ENCODE measurements at regions not wholly inside any gene's neighbourhood (a gene's known extent, or its start where the extent isn't known, plus 50 kb on each side); places are given as distances from the start of the nearest gene placed in this dataset.
"Not testable (repeated sequence)": the region's sequence is repeated elsewhere in the genome, so short reads cannot be mapped to it uniquely, and the experiment has no call there.

DNA sequence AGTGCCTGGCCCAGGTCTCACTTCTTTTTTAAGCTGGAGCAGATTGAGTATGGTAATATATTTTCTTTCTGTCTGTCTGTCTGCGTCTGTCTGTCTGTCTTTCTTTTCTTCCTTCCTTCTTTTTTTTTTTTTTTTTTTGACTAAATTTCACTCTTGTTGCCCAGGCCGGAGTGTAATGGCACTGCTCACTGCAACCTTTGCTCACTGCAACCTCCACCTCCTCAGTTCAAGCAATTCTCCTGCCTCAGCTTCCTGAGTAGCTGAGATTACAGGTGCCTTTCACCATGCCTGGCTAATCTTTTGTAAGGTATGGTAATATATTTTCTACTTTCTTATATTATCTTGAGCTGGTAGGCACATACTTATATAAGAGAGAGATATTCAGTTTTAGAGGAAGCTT is 196.3 kb upstream of the MARCKS start:
- no peak for DNase-seq

DNA sequence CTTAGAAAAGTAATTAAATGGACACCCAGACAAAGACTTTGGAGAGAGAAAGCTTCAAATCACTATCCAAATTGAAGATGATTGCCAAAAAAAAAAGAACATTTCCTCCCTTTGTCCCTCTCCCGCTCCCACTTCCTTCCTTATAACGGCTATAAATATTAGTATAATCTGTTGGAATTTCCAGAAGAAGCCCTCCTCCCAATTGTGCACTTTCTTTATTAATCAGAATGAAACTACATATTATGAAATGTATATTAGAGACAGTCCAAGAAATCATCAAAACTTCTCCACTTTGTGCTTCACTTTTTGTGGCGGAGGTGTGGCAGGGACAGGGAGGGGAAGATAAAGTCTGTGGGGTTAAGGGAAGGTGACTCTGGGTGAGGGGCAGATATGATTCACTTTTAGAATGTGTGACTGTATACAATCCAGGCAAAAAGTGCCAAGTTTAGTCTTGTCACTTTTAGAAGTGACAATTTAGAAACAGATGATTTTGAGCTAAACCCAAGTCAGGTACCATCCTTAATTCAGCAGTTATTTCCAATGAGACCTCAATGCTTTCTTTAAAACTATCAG is 195.0 kb upstream of the MARCKS start:
- DNase-seq = no peak

DNA sequence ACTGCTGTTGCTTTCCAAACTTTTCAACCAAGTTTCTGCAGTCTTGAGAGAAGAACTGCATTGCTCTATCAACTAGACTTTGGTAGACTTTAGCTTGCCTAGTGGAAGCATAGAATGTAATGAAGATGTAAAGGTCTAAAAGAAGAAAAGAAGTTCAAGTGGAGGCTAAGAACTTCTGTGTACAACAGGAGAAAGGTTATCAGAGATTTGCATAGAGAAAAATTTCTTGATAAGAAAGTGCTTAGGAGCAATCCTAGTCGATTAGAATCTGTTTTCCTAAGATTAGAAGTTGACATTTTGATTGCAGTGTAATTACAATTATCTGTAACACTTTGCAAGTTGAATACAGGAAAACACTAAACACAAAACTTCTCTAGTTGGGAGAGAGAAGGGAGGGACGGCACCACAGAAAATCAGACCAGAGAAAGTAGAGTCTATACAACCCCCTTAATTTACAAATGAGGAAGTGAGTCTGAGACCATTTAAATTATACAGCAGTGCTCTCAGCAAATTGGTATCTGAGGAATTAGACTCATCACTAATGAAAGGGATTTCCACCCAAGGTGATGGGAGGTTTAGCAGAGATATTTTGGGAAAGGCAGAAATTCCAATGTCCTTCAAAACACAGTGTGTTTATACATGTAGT is 194.3 kb upstream of the MARCKS start:
- no peak for DNase-seq

DNA sequence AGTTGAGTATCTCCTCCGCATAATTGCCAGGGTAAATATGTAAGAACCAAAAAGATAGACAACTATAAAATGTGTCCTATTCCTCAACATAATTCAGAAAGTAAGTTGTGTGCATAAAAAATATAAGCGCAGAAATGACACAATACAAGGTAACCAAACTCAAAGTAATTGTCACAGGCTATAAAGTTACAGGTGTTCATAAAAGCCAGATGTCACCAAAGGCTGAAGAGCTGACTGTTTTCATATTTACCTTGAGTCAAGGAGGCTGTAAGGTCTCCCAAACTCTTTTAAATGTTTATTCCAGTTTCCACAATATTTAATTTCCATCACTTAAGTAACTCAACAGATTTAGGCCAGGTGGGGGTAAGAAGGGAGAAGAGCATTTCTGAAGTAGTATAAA is 192.2 kb upstream of the MARCKS start:
- no peak for DNase-seq

DNA sequence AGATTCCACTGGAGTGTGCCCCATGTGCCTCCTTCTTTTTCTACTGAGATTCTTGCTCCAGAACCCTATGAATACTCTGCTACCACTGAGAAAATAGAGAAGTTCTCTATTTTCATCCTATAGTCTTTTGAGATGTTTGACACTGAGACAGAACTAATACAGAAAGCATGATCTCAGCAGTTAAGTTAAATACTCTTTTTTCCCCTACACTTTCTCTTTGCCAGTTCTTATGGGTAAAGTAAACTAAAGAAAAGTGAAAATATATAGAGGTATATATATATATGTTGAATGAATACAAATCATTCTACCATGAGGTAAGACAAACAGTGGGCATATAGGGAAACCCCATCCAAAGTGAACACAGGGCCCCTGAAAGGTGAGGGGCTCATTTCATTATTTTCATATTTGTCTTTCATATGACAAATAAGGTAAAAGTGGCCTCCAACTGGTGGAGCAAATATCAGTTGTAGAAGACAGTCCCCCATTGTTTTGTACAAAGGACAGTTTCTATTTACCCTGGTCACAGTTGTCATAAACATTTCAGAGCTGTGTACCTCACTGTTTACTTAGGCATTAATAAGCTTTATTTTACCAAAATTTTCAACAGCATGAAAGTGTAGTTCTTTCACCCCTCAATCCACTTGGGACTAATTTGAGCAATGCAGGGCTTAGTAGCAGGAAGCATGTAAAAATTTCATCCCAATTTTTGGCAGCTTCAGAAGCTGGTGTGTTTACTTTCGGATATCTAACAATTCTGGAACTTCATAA is 188.3 kb upstream of the MARCKS start:
- DNase-seq = no peak

DNA sequence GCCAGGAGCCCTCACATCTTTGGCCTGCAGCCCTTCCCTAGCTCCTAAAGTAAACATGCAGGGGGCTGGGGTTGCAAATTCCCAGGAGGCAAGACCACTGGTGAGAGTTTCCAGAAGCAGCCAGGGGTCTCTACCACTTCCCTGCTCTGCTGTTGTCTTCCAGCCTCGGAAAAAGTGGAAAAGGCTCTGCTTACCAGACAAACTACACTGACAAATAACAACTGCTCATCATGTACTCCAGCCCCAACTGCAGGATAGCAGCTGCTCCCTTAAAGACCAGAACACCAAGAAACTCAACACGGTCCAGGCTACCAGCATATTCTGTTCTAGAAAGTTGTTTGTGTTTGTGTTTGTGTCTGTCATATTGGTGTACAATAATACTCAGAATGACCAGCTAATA is 187.5 kb upstream of the MARCKS start:
- DNase-seq = no peak

DNA sequence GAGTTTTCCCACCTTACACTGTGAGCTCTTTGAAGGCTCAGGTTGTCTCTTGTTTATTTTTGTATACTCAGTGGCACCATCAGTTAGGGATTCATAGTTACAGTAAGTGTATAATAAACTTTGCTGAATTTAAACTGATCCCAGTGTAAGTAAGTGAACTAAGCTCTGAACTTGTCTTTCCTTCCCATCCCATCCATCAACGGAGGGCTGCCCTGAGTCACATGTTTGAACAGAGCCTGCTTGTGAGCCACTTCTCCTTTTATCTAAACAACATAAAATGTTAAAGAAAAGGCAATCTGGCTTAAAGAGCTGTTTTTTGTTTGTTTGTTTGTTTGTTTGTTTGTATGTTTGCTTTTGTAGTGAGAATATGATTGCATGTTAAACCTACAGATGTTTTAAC is 185.7 kb upstream of the MARCKS start:
- no peak for DNase-seq

DNA sequence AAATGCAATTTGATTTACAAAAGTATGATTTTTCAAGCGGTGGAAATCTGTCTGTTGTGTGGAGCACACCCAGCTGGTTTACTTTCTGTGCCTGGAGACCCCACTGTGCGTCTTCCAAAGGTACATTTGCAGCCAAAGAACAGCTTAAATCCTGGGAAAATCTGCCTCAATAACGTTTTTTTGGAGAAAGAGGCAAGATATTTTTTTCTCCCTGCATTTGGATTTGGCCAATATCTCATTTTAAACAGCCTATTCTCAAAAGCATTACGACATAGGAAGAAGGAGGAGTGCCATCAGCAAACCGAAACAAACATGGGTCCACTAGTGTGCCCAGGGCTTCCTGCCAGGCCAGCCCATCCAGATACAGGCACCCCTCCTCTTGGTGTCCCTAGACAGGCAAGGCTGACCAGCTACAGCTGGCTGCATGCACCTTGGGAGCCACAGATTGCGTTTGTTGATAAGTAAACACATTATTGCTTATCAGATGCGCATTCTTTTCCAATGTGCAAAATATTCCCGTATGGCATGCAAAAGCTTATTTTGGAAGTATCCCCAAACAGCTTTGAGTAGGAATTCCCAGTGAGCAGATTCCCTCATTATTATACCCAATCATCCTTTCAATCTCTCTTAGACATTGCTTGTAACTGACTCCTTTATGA is 184.5 kb upstream of the MARCKS start:
- no peak for DNase-seq

DNA sequence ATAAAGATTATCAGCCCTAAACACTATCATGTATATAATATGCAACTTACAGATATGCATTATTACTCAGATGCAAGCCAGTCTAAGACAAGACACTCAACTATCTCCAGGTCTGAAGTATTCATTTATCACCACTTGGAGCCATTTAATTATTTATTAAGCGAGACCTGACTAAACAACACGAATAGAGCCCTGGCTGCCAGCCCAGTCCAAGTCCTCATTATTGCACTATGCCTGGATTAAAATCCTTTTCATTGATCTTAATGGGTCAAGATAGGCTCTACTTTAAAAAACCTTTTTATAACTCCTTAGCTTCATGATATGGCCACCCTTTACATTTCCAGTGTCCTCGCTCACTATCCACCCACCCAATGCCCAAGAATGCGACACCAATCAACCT is 183.1 kb upstream of the MARCKS start:
- DNase-seq = no peak

DNA sequence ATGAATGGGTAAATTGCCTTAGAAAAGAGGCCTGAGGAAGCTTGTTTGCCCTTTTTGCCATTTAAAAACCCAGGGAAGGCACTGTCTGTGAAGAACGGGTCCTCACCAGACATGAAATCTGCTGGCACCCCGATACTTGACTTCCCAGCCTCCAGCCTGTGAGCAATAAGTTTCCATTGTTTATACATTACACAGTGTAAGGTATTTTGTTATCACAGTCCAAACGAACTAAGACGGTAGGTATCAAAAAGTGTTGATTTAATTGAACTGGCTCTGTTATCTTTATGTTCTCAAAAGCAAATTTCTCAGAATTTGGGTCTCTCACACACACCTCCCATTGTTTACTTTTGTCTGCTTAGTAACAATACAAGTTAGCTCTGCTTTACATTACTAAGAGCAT is 181.1 kb upstream of the MARCKS start:
- DNase-seq = no peak

DNA sequence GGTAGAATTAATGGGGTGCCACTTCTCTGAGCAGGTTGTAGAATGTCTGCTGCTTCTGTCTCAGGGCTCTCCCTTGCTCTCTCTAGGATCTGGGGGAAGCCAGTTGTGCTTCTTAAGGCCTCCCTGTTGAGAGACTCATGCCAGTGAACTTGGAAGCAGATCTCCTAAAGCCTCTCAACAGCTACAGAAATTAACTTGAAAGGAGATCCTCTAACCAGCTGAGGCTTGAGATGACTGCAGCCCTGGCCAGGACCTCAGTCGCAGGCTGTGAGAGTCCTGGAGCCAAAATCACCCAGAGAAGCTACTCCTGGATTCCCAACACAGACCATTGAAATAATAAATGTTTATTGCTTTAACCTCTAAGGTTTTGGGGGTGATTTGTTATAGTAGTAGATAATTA is 180.2 kb upstream of the MARCKS start:
- no peak for DNase-seq

DNA sequence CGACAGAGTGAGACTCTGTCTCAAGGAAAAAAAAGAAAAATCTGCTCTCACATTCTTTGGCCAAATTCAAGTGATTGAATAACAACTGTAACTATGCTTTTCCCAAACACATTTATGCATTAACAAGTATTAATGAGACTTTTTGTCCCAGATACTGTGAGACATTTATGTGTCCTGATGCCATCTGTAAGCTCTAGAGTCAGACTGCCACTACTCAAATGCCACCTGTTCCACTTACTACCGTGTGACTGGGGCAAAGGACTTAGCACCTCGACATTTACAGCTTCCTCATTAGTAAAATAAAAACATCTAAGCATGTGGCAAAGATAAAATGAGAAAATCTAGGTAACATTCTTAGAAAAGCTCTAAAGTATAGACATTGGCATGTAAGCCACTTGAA is 178.1 kb upstream of the MARCKS start:
- DNase-seq = no peak

DNA sequence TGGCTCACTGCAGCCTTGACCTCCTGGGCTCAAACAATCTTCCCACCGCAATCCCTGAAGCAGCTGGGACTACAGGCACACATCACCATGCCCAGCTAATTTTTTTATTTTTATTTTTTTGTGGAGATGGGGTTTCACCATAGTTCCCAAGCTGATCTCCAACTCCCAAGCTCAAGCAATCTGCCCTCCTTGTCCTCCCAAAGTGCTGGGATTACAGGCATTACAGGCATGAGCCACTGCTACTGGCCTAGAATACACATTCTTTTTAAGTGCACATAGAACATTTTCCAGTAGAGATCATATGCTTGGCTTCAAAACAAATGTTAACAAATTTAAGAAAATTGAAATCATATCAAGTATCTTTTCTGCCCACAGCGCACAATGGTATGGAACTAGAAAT is 176.8 kb upstream of the MARCKS start:
- DNase-seq = no peak

DNA sequence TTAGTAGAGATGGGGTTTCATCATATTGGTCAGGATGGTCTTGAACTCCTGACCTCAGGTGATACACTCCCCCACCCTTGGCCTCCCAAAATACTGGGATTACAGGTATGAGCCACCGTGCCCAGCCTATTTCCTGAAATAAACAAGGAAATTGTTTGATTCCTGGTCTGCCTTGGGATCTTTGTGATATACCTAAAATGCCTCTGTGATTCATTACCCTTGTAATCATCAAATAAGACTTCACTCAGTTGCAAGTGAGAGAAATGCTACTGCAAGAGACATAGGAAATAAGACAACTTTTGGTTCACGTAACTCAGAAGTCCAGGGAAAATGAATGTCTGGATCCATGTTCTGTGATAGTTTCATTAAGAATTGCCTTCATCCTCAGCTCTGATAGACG is 173.2 kb upstream of the MARCKS start:
- DNase-seq = no peak

DNA sequence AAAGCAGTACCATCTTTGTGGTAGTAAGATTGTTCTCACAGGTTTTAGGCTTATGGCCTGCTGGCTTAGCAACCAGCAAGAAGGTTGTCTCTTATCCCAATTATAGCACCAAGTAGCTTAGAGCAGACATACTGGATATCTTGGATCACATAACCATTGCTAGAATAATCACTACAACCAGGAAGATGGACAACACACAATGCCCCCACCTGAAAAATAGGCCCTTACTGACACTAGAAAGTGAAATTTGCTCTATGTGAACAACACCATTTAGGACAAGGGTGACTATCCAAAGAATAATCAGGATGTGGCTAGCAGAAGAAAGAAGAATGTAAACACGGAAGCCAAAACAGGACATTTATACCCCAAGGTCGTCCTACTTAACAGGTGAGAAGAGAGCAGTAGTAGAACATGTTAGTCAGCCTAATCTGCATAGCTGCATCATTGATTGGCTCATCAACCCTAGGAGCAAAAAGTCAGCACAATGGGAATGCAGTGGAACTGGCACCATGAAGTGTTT is 172.7 kb upstream of the MARCKS start:
- DNase-seq = no peak

DNA sequence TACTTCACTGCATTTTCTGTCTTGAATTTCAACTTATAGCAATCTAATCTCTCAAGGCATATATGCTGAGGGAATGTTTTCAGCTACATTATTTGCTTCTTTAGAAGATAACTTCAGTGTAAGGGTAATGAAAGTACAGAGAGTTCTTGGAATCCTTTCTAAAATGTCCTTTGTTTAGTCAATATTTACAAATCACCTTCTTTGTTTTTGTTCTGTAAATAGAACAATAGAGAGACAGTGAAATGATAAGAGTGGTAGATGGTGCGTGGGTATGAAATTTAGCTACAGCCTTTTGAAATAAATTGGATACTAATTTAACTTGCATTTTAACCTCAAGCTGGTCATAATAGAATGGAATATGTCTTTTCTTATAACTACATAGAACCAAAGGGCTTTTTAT is 171.1 kb upstream of the MARCKS start:
- DNase-seq = no peak

DNA sequence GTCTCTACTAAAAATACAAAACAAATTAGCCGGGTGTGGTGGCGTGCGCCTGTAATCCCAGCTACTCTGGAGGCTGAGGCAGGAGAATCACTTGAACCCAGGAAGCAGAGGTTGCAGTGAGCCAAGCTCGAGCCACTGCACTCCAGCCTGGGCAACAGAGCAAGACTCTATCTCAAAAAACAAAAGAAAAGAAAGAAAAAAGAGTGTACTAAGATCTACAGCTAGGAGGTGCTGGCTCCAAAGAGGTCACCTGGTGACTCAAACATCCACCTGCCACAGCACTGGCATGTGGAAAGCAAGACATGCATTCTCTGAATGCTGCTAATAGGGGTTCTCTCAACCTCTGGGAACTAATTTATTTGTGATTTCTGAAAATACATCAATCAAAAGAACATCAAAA is 167.5 kb upstream of the MARCKS start:
- DNase-seq = not testable (repeated sequence)

DNA sequence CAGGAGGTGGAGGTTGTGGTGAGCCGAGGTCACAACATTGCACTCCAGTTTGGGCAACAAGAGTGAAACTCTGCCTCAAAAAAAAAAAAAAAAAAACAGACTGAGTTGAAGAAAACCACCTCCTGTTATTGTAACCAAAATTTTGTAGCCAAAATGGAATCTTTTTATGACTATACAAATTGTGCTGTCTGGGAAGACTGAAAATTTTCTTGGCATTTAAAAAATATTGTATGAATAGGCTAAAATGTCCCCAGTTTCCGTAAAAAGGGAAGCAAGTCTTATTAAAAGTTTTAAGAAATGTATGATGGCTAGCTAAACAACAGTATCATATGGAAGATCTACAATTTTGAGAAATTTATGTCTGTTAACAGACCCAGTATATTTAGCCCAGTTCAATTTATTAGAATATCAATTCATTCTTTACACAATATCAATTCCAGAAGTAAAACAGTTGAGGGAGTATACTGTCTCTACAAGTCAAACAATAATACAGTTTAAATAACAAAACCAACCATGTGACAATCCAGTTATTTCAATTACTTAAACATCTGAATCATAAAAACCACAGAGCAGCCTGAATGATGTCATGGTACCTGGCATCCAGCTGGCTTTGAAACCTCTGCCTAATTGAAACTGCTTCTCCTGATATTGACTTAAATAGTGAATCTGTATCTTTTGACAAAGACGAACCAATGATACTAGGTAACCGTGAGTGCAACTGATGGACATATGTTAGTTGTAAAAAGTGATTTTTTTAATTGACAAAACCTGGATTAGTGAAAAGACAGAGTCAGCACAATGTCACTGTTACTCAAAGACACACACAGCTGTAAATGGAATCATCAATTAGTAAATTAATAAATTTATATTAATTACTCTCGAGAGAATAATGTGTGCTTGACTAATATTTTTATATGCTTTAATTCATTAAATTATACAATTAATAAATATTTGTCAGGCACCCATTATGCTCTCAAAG is 166.6 kb upstream of the MARCKS start:
- no peak for DNase-seq

DNA sequence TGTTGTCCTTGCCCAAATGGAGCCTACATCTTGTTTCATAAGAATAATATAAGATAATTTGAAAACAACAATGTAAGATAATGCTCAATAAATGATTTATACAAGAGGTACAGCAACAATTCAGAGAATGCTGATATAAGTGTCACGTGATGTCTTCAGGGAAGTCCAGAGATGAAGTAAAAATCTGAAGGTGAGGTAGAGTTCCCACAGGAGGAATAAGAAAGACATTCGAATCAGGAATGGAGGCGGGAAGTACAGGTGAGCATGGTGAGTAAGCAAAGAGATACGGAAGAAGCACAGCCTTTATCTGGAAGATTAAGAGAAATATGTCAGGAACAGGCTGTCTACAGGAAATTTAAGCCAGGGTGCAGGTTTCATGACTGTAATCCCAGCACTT is 165.9 kb upstream of the MARCKS start:
- DNase-seq = no peak

DNA sequence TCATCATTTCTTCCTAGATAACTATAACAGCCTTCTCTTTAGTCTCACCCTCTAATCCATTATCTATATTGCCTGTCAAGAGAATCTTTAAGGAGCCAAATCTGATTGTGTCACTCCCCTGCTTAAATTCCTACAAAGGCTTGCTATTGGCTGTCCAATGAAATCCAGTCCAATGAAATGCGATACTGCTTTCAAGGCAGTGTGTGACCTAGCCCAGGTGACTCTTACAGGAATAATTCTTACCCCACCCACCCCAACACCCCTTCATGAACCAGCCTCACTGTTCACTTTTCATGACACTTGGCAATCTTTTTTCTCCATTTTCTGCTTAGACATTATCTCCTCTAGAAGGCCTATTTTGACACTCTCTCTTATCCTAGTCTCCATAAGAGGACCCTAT is 163.3 kb upstream of the MARCKS start:
- DNase-seq = no peak

DNA sequence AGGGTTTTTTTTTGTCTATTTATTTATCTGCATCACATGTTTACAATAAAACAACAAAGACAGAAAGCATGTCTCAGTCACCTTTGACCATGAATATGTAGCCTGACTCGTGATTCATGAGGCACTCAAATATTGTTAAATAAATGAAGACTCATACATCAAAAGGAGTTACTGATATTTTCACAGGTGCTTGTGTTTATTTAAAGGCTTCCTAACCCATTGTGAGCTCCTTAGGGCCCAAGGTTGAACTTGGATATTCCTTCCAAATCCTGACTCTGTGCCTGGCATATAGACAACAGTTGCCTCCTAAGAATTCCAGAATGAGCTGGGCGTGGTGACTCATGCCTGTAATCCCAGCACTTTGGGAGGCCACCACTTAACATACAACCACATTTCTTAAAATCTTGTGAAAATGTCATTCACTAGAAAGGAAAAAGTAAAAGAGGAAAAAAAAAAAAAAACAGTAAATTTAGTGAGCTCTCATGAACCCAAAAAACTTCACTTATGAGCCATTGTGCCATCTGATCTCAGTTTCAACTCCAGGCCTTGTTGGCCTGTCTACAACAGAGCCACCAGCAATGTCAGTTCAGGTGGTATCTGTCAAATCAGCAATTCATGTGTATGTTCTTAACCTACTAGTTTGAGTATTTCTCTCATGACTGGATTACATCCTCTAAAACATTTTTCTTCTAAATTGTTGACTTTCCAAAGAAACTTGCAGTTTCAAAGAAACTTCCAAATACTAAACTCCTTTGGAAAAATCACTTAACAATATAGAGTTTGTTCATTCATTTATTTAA is 162.7 kb upstream of the MARCKS start:
- no peak for DNase-seq

DNA sequence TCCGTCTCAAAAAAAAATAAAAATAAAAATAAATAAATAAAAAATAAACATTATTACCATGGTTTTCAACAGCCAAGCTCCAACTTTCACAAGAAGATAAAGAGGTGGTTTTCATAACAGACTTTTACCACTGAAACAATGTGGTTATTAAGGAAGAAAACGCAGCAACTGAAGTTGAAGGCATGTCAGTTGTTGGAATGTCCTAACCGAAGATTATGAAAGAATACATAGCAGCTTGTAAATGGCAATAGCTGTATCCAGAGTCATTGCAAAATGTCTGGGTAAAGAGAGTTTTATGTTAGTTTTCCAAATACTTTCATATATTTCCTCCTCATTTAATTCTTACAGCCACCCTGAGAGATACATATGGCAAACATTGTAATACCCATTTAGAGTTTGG is 161.6 kb upstream of the MARCKS start:
- no peak for DNase-seq
